ENCODE measurements at regions not wholly inside any gene's neighbourhood (a gene's known extent, or its start where the extent isn't known, plus 50 kb on each side); places are given as distances from the start of the nearest gene placed in this dataset.

DNA sequence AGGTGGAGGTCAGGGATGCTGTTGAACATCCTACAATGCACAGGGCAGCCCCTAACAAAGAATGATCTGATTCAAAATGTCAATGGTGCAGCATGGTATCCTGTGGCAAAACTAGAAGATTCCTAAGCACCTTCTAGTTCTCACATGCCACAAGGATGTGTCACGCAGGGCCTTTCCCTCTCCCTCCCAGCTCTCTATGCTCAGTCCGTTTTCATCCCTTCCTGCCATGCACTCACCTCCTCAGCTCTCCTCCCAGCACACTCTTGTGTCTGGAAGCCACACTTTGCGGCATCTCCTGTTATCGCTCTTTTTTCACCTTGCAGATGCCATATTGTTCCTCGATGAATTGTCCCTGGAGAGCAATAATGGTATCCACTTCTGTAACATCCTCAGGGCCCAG is 263.4 kb downstream of the CDC5L start:
- no peak for DNase-seq (ENCODE audit: low read depth)
- TF ChIP-seq POLR2A (IDR thresholded peaks at IDR 0.05; ENCODE audit: extremely low read depth, insufficient read length), result no peak
- TF ChIP-seq, protein P1, sequence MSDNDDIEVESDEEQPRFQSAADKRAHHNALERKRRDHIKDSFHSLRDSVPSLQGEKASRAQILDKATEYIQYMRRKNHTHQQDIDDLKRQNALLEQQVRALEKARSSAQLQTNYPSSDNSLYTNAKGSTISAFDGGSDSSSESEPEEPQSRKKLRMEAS (IDR thresholded peaks at IDR 0.05; ENCODE audit: low read depth, low read length), result no peak
- TF ChIP-seq, protein P2, sequence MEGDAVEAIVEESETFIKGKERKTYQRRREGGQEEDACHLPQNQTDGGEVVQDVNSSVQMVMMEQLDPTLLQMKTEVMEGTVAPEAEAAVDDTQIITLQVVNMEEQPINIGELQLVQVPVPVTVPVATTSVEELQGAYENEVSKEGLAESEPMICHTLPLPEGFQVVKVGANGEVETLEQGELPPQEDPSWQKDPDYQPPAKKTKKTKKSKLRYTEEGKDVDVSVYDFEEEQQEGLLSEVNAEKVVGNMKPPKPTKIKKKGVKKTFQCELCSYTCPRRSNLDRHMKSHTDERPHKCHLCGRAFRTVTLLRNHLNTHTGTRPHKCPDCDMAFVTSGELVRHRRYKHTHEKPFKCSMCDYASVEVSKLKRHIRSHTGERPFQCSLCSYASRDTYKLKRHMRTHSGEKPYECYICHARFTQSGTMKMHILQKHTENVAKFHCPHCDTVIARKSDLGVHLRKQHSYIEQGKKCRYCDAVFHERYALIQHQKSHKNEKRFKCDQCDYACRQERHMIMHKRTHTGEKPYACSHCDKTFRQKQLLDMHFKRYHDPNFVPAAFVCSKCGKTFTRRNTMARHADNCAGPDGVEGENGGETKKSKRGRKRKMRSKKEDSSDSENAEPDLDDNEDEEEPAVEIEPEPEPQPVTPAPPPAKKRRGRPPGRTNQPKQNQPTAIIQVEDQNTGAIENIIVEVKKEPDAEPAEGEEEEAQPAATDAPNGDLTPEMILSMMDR (IDR thresholded peaks at IDR 0.05; ENCODE audit: low read depth, low read length), result no peak
- TF ChIP-seq MYC (IDR thresholded peaks at IDR 0.05; ENCODE audit: low read depth, low read length), result no peak
- H3K4me3 ChIP-seq (ENCODE audit: low read depth, low read length), result no peak overlapping the region

DNA sequence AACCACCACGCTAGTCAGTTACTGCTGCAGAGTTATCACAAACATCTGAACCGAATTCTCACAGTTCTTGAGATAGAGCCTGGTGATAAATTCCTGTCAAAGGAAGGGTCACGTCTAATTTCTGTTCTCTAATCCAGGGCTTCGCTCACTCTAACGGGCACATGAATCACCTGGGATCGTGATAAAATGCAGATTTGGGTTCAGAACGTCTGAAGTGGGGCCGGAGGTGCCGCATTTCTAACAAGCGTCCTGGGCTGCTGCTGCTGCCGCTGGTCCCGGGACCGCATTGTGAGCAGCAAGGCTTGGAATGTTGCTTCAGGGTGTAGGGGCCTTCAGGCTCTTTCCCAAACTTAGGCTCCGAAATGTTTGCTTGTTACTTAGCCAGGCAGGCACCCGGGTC is 264.1 kb downstream of the CDC5L start:
- TF ChIP-seq, protein P2 (IDR thresholded peaks at IDR 0.05; ENCODE audit: low read depth, low read length), result no peak
- TF ChIP-seq MYC (IDR thresholded peaks at IDR 0.05; ENCODE audit: low read depth, low read length) (no peak), POLR2A (IDR thresholded peaks at IDR 0.05; ENCODE audit: extremely low read depth, insufficient read length) (no peak)
- TF ChIP-seq, protein P1 (IDR thresholded peaks at IDR 0.05; ENCODE audit: low read depth, low read length), result no peak
- DNase-seq (ENCODE audit: low read depth), result no peak
- H3K4me3 ChIP-seq (ENCODE audit: low read depth, low read length), result no peak overlapping the region

DNA sequence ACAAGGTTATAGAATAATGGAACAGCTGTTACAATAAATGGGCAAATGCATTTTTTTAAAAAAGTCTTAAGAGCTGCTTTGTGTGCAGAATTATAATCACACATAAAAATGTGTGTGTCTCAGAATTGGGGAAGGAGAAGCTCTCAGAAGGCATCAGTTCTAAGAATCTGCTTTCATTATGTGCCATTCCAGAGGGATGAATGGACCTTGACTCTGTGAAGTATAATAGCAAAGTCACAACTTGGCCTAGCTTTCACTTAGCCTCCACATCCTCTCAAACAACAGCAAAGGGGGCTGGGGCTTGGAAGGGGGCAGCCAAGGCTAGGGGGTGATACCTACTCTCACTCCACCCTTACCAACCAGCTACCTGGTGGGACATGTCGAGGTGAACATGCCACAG is 265.0 kb downstream of the CDC5L start:
- TF ChIP-seq, protein P1 (IDR thresholded peaks at IDR 0.05; ENCODE audit: low read depth, low read length), result no peak
- no peak for DNase-seq (ENCODE audit: low read depth)

DNA sequence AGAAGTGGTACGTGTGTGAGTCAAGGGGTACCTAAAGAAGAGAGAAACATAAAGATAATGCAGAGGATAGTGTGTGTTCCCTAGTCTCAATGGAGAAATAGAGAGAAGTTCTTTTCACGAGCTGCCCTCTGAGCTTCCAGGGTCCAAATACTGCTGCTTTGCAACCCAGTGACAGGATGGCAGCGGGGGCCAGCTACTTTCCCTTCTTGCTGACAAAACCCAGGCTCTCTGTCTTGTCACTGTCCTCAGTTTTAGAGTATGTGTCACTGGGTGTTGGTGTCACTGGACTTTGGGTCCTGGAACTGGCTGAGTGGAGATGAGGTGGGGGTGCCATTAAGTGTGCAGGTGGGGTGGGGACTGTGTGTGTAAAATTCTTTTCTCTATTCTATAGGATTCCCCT is 265.6 kb downstream of the CDC5L start:
- DNase-seq (ENCODE audit: low read depth), result no peak
- TF ChIP-seq, protein P2 (IDR thresholded peaks at IDR 0.05; ENCODE audit: low read depth, low read length), result no peak
- TF ChIP-seq POLR2A (IDR thresholded peaks at IDR 0.05; ENCODE audit: extremely low read depth, insufficient read length) (no peak), MYC (IDR thresholded peaks at IDR 0.05; ENCODE audit: low read depth, low read length) (no peak)
- TF ChIP-seq, protein P1 (IDR thresholded peaks at IDR 0.05; ENCODE audit: low read depth, low read length), result no peak
- no peak overlapping the region for H3K4me3 ChIP-seq (ENCODE audit: low read depth, low read length)

More for the DNA sequence above, 265.0 kb downstream of the CDC5L start:
- no peak overlapping the region for H3K4me3 ChIP-seq (ENCODE audit: low read depth, low read length)

DNA sequence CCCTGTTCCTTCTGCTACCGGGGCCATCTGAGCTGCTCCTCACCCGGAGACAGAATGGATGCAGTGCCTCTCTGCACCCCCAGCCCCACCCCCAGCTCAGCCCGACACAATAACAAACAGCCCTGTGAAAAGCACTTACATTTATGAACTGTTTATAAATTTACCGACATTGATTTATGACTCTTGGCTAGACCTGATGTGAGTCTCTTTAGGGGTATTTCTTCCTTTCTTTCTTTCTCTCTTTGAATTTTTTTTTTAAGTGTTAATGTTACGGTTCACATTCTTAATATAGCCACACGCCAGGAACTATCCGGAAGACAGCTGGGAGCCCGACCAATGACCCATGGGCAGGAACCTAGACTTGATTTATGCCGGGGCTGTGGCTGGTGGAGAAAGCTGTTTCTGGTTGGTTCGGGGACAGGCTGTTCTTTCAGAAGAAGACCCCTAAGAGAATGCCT is 266.3 kb downstream of the CDC5L start:
- no peak overlapping the region for H3K4me3 ChIP-seq (ENCODE audit: low read depth, low read length)
- no peak for DNase-seq (ENCODE audit: low read depth)
- TF ChIP-seq, protein P2 (IDR thresholded peaks at IDR 0.05; ENCODE audit: low read depth, low read length), result no peak
- TF ChIP-seq, protein P1 (IDR thresholded peaks at IDR 0.05; ENCODE audit: low read depth, low read length), result no peak
- TF ChIP-seq POLR2A (IDR thresholded peaks at IDR 0.05; ENCODE audit: extremely low read depth, insufficient read length) (no peak), MYC (IDR thresholded peaks at IDR 0.05; ENCODE audit: low read depth, low read length) (no peak)

DNA sequence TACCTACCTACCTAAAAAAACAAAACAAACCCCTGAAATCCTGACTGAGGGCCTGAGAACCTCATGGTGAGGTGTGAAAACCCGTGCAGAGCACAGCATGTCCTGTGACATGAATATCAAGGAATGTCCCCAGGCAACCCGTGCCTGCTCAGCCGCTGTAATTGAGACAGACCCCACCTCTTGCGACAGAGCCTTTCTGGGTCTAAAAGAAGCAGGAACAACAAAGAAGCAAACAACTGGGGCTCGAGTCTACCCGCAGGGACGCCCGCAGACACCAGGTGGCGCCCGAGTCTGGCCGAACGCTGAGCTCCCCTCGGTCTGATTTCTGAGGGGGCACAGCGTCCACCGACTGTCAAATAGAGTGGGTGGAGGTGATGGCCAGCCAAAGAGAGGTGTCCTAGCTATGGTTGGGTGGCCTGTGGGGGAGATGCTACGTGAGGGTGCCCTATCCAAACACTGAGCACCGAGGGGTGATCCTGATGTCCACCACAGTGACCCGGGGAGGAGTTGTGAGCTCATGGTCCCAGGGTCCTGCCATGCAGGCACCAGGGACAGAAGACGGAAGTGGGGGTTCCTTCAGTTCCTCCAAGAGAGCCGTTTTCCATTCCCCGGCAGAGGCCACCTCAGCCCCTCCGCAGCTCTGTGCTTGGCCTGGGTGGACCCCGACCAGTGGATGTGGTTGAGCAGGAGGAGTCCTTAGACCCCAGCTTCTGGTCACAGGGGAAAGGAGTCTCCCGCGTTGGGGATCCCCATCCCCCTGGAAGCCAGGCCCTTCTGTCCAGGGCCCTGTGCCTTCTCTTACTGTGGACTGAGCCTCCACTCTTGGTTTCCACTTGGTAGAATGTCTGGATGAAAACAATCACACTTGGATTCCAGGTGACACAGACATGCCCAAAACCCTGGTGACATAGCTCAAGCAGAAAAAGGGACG is 268.2 kb downstream of the CDC5L start:
- TF ChIP-seq MYC (IDR thresholded peaks at IDR 0.05; ENCODE audit: low read depth, low read length) (peak; percentile 52), POLR2A (IDR thresholded peaks at IDR 0.05; ENCODE audit: extremely low read depth, insufficient read length) (no peak)
- TF ChIP-seq, protein P2 (IDR thresholded peaks at IDR 0.05; ENCODE audit: low read depth, low read length), result peak; percentile 93
- TF ChIP-seq, protein P1 (IDR thresholded peaks at IDR 0.05; ENCODE audit: low read depth, low read length), result peak; percentile 65
- peak; percentile 87 for DNase-seq (ENCODE audit: low read depth)
- H3K4me3 ChIP-seq (ENCODE audit: low read depth, low read length), result no peak overlapping the region
